Limb (tissue), 2 donors: ENCODE measurements at regions not wholly inside any gene's neighbourhood (a gene's known extent, or its start where the extent isn't known, plus 50 kb on each side); places are given as distances from the start of the nearest gene placed in this dataset.
"Not testable (repeated sequence)": the region's sequence is repeated elsewhere in the genome, so short reads cannot be mapped to it uniquely, and the experiment has no call there.

Experiments
- DNase-seq, 2 donors: peaks; one replicate each; pipeline ENCODE4 v3.0.0-alpha.2; 2016; ENCODE audit errors: extremely low spot score in 2 of 2

- DNase-seq, result no peak
These were observed 269.9 kb upstream of the PLEKHG7 start for GRCh38 chr12:92432724-92433441.

GRCh38 chr12:92431146-92431545 is 271.6 kb upstream of the PLEKHG7 start:
- no peak for DNase-seq

- no peak for DNase-seq
These were observed 276.5 kb upstream of the PLEKHG7 start for GRCh38 chr12:92426332-92426731.

GRCh38 chr12:92425165-92425564 is 277.6 kb upstream of the PLEKHG7 start:
- no peak for DNase-seq

- DNase-seq, result no peak
These were observed 278.5 kb upstream of the PLEKHG7 start for GRCh38 chr12:92424338-92424737.

GRCh38 chr12:92421701-92422100 is 276.1 kb upstream of the BTG1 start:
- no peak for DNase-seq

- DNase-seq, result no peak
These were observed 275.4 kb upstream of the BTG1 start for GRCh38 chr12:92421042-92421441.

GRCh38 chr12:92419201-92419600 is 273.6 kb upstream of the BTG1 start:
- DNase-seq, result no peak

- no peak for DNase-seq
These were observed 272.7 kb upstream of the BTG1 start for GRCh38 chr12:92418381-92418780.

- DNase-seq, result no peak
These were observed 271.7 kb upstream of the BTG1 start for GRCh38 chr12:92417373-92417772.

- DNase-seq, result no peak
These were observed 270.8 kb upstream of the BTG1 start for GRCh38 chr12:92416385-92416812.

GRCh38 chr12:92414170-92415070 is 268.8 kb upstream of the BTG1 start:
- DNase-seq, result peak in 1 of 2 donors; percentile 33

GRCh38 chr12:92413286-92413685 is 267.6 kb upstream of the BTG1 start:
- DNase-seq, result no peak

- peak in 1 of 2 donors; percentile 42 for DNase-seq
These were observed 267.2 kb upstream of the BTG1 start for GRCh38 chr12:92412856-92413255.

- DNase-seq, result peak in 1 of 2 donors; percentile 27
These were observed 266.0 kb upstream of the BTG1 start for GRCh38 chr12:92411687-92412086.

- DNase-seq, result no peak
These were observed 262.6 kb upstream of the BTG1 start for GRCh38 chr12:92408072-92408900.

GRCh38 chr12:92406404-92407070 is 260.9 kb upstream of the BTG1 start:
- DNase-seq, result not testable (repeated sequence)

- not testable (repeated sequence) for DNase-seq
These were observed 260.2 kb upstream of the BTG1 start for GRCh38 chr12:92405801-92406251.

GRCh38 chr12:92404921-92405320 is 259.3 kb upstream of the BTG1 start:
- DNase-seq, result no peak

GRCh38 chr12:92404259-92404894 is 258.7 kb upstream of the BTG1 start:
- DNase-seq, result no peak
